HepG2 (cell line): ENCODE measurements at regions not wholly inside any gene's neighbourhood (a gene's known extent, or its start where the extent isn't known, plus 50 kb on each side); places are given as distances from the start of the nearest gene placed in this dataset.

Experiments
- ATAC-seq: fragments of 200-7000 bp; cut with Tn5 transposase; 3 replicates; pipeline ENCODE4 v1.9.1; 2020; ENCODE audit warnings: mild to moderate bottlenecking, moderate library complexity
- BruUV-seq: library from RNA; stranded (reverse); fragments of 400-500 nt; replicated peaks from 2 replicates; lab custom pipeline; 2021; lab: Mats Ljungman, UMichigan
- CTCF ChIA-PET: fragments of 300-600 bp; formaldehyde crosslinking; extraction: SDS; loops from one replicate; lab custom pipeline; 2021; ENCODE audit warnings: low total read pairs, inconsistent platforms, low intra/inter-chr PET ratio; lab: Yijun Ruan, JAX
- POLR2A ChIA-PET: fragments of 350-600 bp; sonication (Branson Sonifier 250); formaldehyde crosslinking; loops from one replicate; lab custom pipeline; 2020; ENCODE audit warnings: antibody characterized with exemption, inconsistent platforms; lab: Yijun Ruan, JAX
- DNase-seq: peaks from one replicate; pipeline ENCODE4 v3.0.0-alpha.2; 2015; ENCODE audit warnings: low spot score
- FAIRE-seq: peaks from 3 replicates; lab custom pipeline; 2011; peaks lifted over from hg19 to GRCh38; lab: Jason Lieb, UNC
- H2AFZ ChIP-seq: one replicate; pipeline ENCODE4 v1.6.1; 2011; ENCODE audit warnings: low read length, inconsistent platforms
- H3K27ac ChIP-seq: fragments of 300-600 bp; 3 replicates; pipeline ENCODE4 v1.8.0; 2011; ENCODE audit warnings: mixed run types, mild to moderate bottlenecking, mixed read lengths, low read length, inconsistent platforms; ENCODE audit not compliant: insufficient read depth; ENCODE audit errors: extremely low read length
- H3K27me3 ChIP-seq, 2 experiments: fragments of 200-600 bp in 1 of 2; 2 replicates in 1 of 2; 3 replicates in 1 of 2; pipeline versions ENCODE4 v1.6.0 to v1.8.0; 2011; ENCODE audit warnings: low read length in 2 of 2, mild to moderate bottlenecking in 2 of 2, moderate library complexity in 2 of 2, inconsistent platforms in 1 of 2; ENCODE audit not compliant: insufficient read depth in 2 of 2, control insufficient read depth in 1 of 2
- H3K36me3 ChIP-seq, 2 experiments: fragments of 200-600 bp in 1 of 2; replicated peaks in 1 of 2; 2 replicates in 1 of 2; 3 replicates in 1 of 2; pipeline versions ENCODE4 v1.5.1 to v1.8.0; 2011; ENCODE audit warnings: low read length in 2 of 2, inconsistent platforms in 1 of 2; ENCODE audit not compliant: insufficient read depth in 2 of 2, control insufficient read depth in 1 of 2
- H3K4me1 ChIP-seq: 2 replicates; pipeline ENCODE4 v1.5.1; 2012; ENCODE audit warnings: low read length, inconsistent platforms; ENCODE audit not compliant: insufficient read depth
- H3K4me2 ChIP-seq: 2 replicates; pipeline ENCODE4 v1.6.0; 2011; ENCODE audit warnings: low read depth, low read length, inconsistent platforms
- H3K4me3 ChIP-seq, 3 experiments: fragments of 200-600 bp in 1 of 3; sonication (generic), shearing (Covaris generic) in 1 of 3; replicated peaks in 1 of 3; 2 replicates each; pipeline ENCODE4 v1.5.1; 2011 to 2016; ENCODE audit warnings: low read length in 3 of 3, inconsistent platforms in 2 of 3, low read depth in 2 of 3, mild to moderate bottlenecking in 2 of 3, control low read depth in 1 of 3, mixed read lengths in 1 of 3; ENCODE audit not compliant: insufficient read depth in 1 of 3
- H3K79me2 ChIP-seq: one replicate; pipeline ENCODE4 v1.6.1; 2011; ENCODE audit warnings: low read length, inconsistent platforms; ENCODE audit not compliant: insufficient read depth
- H3K9ac ChIP-seq: 2 replicates; pipeline ENCODE4 v1.6.0; 2011; ENCODE audit warnings: mild to moderate bottlenecking, low read depth, low read length, inconsistent platforms; ENCODE audit not compliant: insufficient read depth
- H3K9me3 ChIP-seq: 2 replicates; pipeline ENCODE4 v1.5.1; 2012; ENCODE audit warnings: mild to moderate bottlenecking, low read length
- H4K20me1 ChIP-seq: 2 replicates; pipeline ENCODE4 v1.6.0; 2011; ENCODE audit warnings: inconsistent platforms, mild to moderate bottlenecking, low read length, moderate library complexity; ENCODE audit not compliant: insufficient read depth
- BATF2 ChIP-seq: sonication (generic); formaldehyde crosslinking; IDR thresholded peaks from 2 replicates; pipeline ENCODE4 v1.8.0; 2022; ENCODE audit warnings: mild to moderate bottlenecking, missing genetic modification reagents, moderate library complexity
- CBX1 ChIP-seq: IDR thresholded peaks from one replicate; pipeline ENCODE4 v1.6.1; 2016; ENCODE audit warnings: antibody characterized with exemption, low read depth
- CBX2 ChIP-seq, 2 experiments: fragments of 200-600 bp in 1 of 2; sonication (generic); formaldehyde crosslinking in 1 of 2; IDR thresholded peaks; 2 replicates each; pipeline versions ENCODE4 v1.7.0 to v1.8.1; 2018 to 2022; ENCODE audit warnings: low read depth in 2 of 2, low read length in 1 of 2, mild to moderate bottlenecking in 1 of 2, missing genetic modification reagents in 1 of 2
- DNMT1 ChIP-seq: sonication (generic); formaldehyde crosslinking; IDR thresholded peaks from 2 replicates; pipeline ENCODE4 v1.5.1; 2020; ENCODE audit warnings: mild to moderate bottlenecking, missing genetic modification reagents
- FOXM1 ChIP-seq: sonication (generic); formaldehyde crosslinking; IDR thresholded peaks from 2 replicates; pipeline ENCODE4 v1.5.0; 2020; ENCODE audit warnings: missing genetic modification reagents
- KLF6 ChIP-seq: IDR thresholded peaks from 2 replicates; pipeline ENCODE4 v1.8.0; 2016; ENCODE audit warnings: missing biosample characterization, missing genetic modification reagents
- MAFK ChIP-seq, 2 experiments: IDR thresholded peaks in 1 of 2; conservative IDR thresholded peaks in 1 of 2; 2 replicates each; pipeline ENCODE4 v1.6.1; 2011; ENCODE audit warnings: improper control_type of control experiment in 2 of 2, low read length in 2 of 2
- MEF2D ChIP-seq: sonication (generic); formaldehyde crosslinking; IDR thresholded peaks from 2 replicates; pipeline ENCODE4 v1.5.1; 2020; ENCODE audit warnings: mild to moderate bottlenecking, missing genetic modification reagents
- NRL ChIP-seq: sonication (generic); formaldehyde crosslinking; IDR thresholded peaks from 2 replicates; pipeline ENCODE4 v1.5.0; 2020; ENCODE audit warnings: missing genetic modification reagents, mild to moderate bottlenecking, moderate library complexity, borderline replicate concordance
- SAFB2 ChIP-seq: sonication (generic); formaldehyde crosslinking; IDR thresholded peaks from 2 replicates; pipeline ENCODE4 v1.5.1; 2020; ENCODE audit warnings: missing genetic modification reagents, low read depth, mild to moderate bottlenecking, borderline replicate concordance
- THYN1 ChIP-seq: sonication (generic); formaldehyde crosslinking; IDR thresholded peaks from 2 replicates; pipeline ENCODE4 v1.8.1; 2023; ENCODE audit warnings: low read depth, mild to moderate bottlenecking, moderate library complexity, missing genetic modification reagents, borderline replicate concordance
- ZGPAT ChIP-seq: IDR thresholded peaks from 2 replicates; pipeline ENCODE4 v1.6.1; 2016; ENCODE audit warnings: mild to moderate bottlenecking
- ZNF230 ChIP-seq: sonication (generic); formaldehyde crosslinking; IDR thresholded peaks from 2 replicates; pipeline ENCODE4 v1.4.0; 2020; ENCODE audit warnings: mild to moderate bottlenecking, missing genetic modification reagents
- ZNF280D ChIP-seq: sonication (generic); formaldehyde crosslinking; IDR thresholded peaks from 2 replicates; pipeline ENCODE4 v1.5.1; 2020; ENCODE audit warnings: mild to moderate bottlenecking, missing genetic modification reagents
- ZNF292 ChIP-seq: sonication (generic); formaldehyde crosslinking; IDR thresholded peaks from 2 replicates; pipeline ENCODE4 v1.8.1; 2022; ENCODE audit warnings: mild to moderate bottlenecking, low read depth, missing genetic modification reagents, borderline replicate concordance
- ZNF331 ChIP-seq: sonication (generic); formaldehyde crosslinking; IDR thresholded peaks from 2 replicates; pipeline ENCODE4 v1.4.0; 2020; ENCODE audit warnings: missing genetic modification reagents
- ZNF577 ChIP-seq: sonication (generic); formaldehyde crosslinking; IDR thresholded peaks from 2 replicates; pipeline ENCODE4 v1.4.0; 2020; ENCODE audit warnings: mild to moderate bottlenecking, low read depth, missing genetic modification reagents, borderline replicate concordance
- ZNF629 ChIP-seq: sonication (generic); formaldehyde crosslinking; conservative IDR thresholded peaks from 2 replicates; pipeline ENCODE4 v1.5.0; 2020; ENCODE audit warnings: missing genetic modification reagents
- WGBS: methylation state at CpG from one replicate; pipeline ENCODE4 v1.1.6; 2017; ENCODE audit warnings: low lambda C conversion rate; 5-methylcytosine and 5-hydroxymethylcytosine counted together
- in situ Hi-C: cut with HindIII; loops from 2 replicates; pipeline ENCODE4 v1.10.0; 2017; ENCODE audit warnings: low pct_unique_long_range_greater_than_20kb; ENCODE audit not compliant: extremely low pct_ligation_motif_present
- intact Hi-C: fragments of 100-400 bp; cut with micrococcal nuclease; formaldehyde crosslinking; loops from one replicate; pipeline ENCODE4 v1.10.0; 2022; ENCODE audit not compliant: unreplicated experiment

GRCh38 chr10:120188950-120189349, 268.1 kb upstream of the PLPP4 start (continued):
- TF ChIP-seq SAFB2 (CRISPR knock-in tag): no peak
- TF ChIP-seq KLF6: no peak
- no peak for TF ChIP-seq ZGPAT (CRISPR knock-in tag)
- no peak for TF ChIP-seq CBX2 (IDR thresholded peaks at IDR 0.05; ENCODE audit: low read depth, low read length)
- TF ChIP-seq CBX2 (CRISPR knock-in tag; IDR thresholded peaks at IDR 0.05; ENCODE audit: low read depth): no peak
- TF ChIP-seq, all 625 proteins: peak for 0

GRCh38 chr10:120195984-120196712, 260.9 kb upstream of the PLPP4 start:
- Histone ChIP-seq H3K27me3 (no peaks in the 10 kb centered on the region), H3K9ac (no peak overlapping the region), H3K4me2 (no peak overlapping the region), H3K36me3 (no peaks in the 10 kb centered on the region), H2AFZ (no peak overlapping the region), H4K20me1 (no peaks in the 10 kb centered on the region), H3K9me3 (no peaks in the 10 kb centered on the region), H3K27ac (no peak overlapping the region), H3K79me2 (no peaks in the 10 kb centered on the region), H3K4me1 (no peaks in the 10 kb centered on the region), H3K4me3 (no peak overlapping the region)
- FAIRE-seq (no peak), ATAC-seq (no peak), DNase-seq (no peak)
- intact Hi-C loops: no loop called here
- no CpG with 5 or more reads among the region's 2 CpGs for WGBS
- in situ Hi-C loops: no loop called here
- BruUV-seq: no TSS peak
- ChIA-PET POLR2A (no interaction called here), CTCF (no interaction called here)
- no peak for TF ChIP-seq DNMT1 (CRISPR knock-in tag)
- no peak for TF ChIP-seq MEF2D (CRISPR knock-in tag)
- no peak for TF ChIP-seq ZNF629 (CRISPR knock-in tag)
- no peak for TF ChIP-seq ZNF331 (CRISPR knock-in tag)
- no peak for TF ChIP-seq CBX1
- no peak for TF ChIP-seq MAFK (conservative IDR thresholded peaks at IDR 0.05 in 1 of 2, IDR thresholded peaks at IDR 0.05 in 1 of 2; ENCODE audit: low read length in 2 of 2)
- TF ChIP-seq BATF2 (CRISPR knock-in tag): no peak
- TF ChIP-seq ZNF292 (CRISPR knock-in tag): no peak
- no peak for TF ChIP-seq FOXM1 (CRISPR knock-in tag)
- no peak for TF ChIP-seq NRL (CRISPR knock-in tag)
- TF ChIP-seq ZNF577: no peak
- no peak for TF ChIP-seq THYN1 (CRISPR knock-in tag)
- no peak for TF ChIP-seq ZNF230
- TF ChIP-seq ZNF280D (CRISPR knock-in tag): no peak
